ENCODE measurements at regions not wholly inside any gene's neighbourhood (a gene's known extent, or its start where the extent isn't known, plus 50 kb on each side); places are given as distances from the start of the nearest gene placed in this dataset.

- no peaks in the 10 kb centered on the region for H3K36me3 ChIP-seq (ENCODE audit: control insufficient read depth in 2 of 4, insufficient read depth in 4 of 4, low read length in 3 of 4)
- no peak overlapping the region for H3K14ac ChIP-seq (ENCODE audit: insufficient read length)
- CTCF ChIA-PET (ENCODE audit: partially characterized antibody) = no interaction called here
- no peak overlapping the region for H2BK5ac ChIP-seq (ENCODE audit: low read depth, low read length)
- no peak overlapping the region for H4K91ac ChIP-seq (replicated peaks; ENCODE audit: insufficient read length, low read length)
- H2BK15ac ChIP-seq (ENCODE audit: low read length) = no peak overlapping the region
- H3K4me2 ChIP-seq (ENCODE audit: insufficient read depth in 1 of 2, low read depth in 2 of 2, low read length in 2 of 2) = no peak overlapping the region
- H2BK20ac ChIP-seq (ENCODE audit: low read length) = no peak overlapping the region
- no peaks in the 10 kb centered on the region for H3K79me2 ChIP-seq (ENCODE audit: control insufficient read depth in 1 of 2, insufficient read depth in 2 of 2, low read length in 2 of 2)
- H3K4ac ChIP-seq (replicated peaks; ENCODE audit: insufficient read length, low read depth, low read length) = no peak overlapping the region
- H4K8ac ChIP-seq (ENCODE audit: extremely low read depth, insufficient read depth, low read length) = no peak overlapping the region
- DNase-seq (ENCODE audit: low read depth in 1 of 2, low spot score in 2 of 2) (no peak), FAIRE-seq (no peak)
- H3K27ac ChIP-seq (ENCODE audit: low read depth, low read length) = no peak overlapping the region
- H3K23ac ChIP-seq (ENCODE audit: insufficient read length) = no peak overlapping the region
- H2BK12ac ChIP-seq (ENCODE audit: low read depth, low read length) = no peak overlapping the region
- H3K9ac ChIP-seq (replicated peaks in 1 of 4; ENCODE audit: extremely low read depth in 1 of 4, low read depth in 3 of 4, low read length in 3 of 4) = no peak overlapping the region
- TF ChIP-seq TEAD4 (IDR thresholded peaks at IDR 0.05; ENCODE audit: low read depth, low read length) = no peak
- no peak for TF ChIP-seq EGR1 (IDR thresholded peaks at IDR 0.05; ENCODE audit: borderline replicate concordance, low read depth, low read length)
- no peak overlapping the region for H2AK5ac ChIP-seq (ENCODE audit: low read depth, low read length)
- H3K27me3 ChIP-seq (replicated peaks in 1 of 4; ENCODE audit: control insufficient read depth in 3 of 4, extremely low read depth in 1 of 4, insufficient read depth in 3 of 4, low read length in 3 of 4) = no peaks in the 10 kb centered on the region
- no peak overlapping the region for H3K4me3 ChIP-seq (ENCODE audit: extremely low read depth in 1 of 4, insufficient read depth in 2 of 4, low read depth in 3 of 4, low read length in 4 of 4)
- H3K4me1 ChIP-seq (replicated peaks in 1 of 4; ENCODE audit: control insufficient read depth in 3 of 4, insufficient read depth in 4 of 4, low read length in 3 of 4) = no peaks in the 10 kb centered on the region
- H2BK120ac ChIP-seq (replicated peaks; ENCODE audit: low read depth, low read length) = no peak overlapping the region
- 76% methylated on average over 6 of the region's 6 CpGs; no CpG with 5 or more reads in 1 of the 2 experiments for whole genome bisulfite sequencing, 2 experiments (ENCODE audit: extremely low coverage in 1 of 2, insufficient coverage in 1 of 2, insufficient read length in 1 of 2, insufficient replicate concordance in 2 of 2, low coverage in 1 of 2, low lambda C conversion rate in 2 of 2, missing lambda C conversion rate in 1 of 2)
- no peaks in the 10 kb centered on the region for H4K20me1 ChIP-seq (replicated peaks in 1 of 2; ENCODE audit: control insufficient read depth in 1 of 2, insufficient read depth in 2 of 2, low read length in 2 of 2)
- H3K9me3 ChIP-seq (ENCODE audit: insufficient read depth in 2 of 2, low read depth in 1 of 2, low read length in 1 of 2) = peaks cover 61 to 92% of the 10 kb centered on the region in 2 experiments; a peak in 3 of 4 replicates
- POLR2A ChIA-PET (ENCODE audit: partially characterized antibody) = no interaction called here
- H3K56ac ChIP-seq (replicated peaks; ENCODE audit: insufficient read length, low read depth, low read length) = no peak overlapping the region
- H4K5ac ChIP-seq (ENCODE audit: insufficient read length, low read depth, low read length) = no peak overlapping the region
- no peaks in the 10 kb centered on the region for H3K23me2 ChIP-seq (ENCODE audit: low read depth, low read length)
- H3K79me1 ChIP-seq (ENCODE audit: low read depth, low read length) = no peaks in the 10 kb centered on the region
- H2AFZ ChIP-seq (ENCODE audit: low read length) = no peak overlapping the region
- H3K18ac ChIP-seq (ENCODE audit: extremely low read depth, low read length) = no peak overlapping the region
These were observed 75.6 kb upstream of the ZNF479 start for GRCh38 chr7:57207836-57208235.

Measured in H1 (cell line).